ENCODE measurements at regions not wholly inside any gene's neighbourhood (a gene's known extent, or its start where the extent isn't known, plus 50 kb on each side); places are given as distances from the start of the nearest gene placed in this dataset.

DNA sequence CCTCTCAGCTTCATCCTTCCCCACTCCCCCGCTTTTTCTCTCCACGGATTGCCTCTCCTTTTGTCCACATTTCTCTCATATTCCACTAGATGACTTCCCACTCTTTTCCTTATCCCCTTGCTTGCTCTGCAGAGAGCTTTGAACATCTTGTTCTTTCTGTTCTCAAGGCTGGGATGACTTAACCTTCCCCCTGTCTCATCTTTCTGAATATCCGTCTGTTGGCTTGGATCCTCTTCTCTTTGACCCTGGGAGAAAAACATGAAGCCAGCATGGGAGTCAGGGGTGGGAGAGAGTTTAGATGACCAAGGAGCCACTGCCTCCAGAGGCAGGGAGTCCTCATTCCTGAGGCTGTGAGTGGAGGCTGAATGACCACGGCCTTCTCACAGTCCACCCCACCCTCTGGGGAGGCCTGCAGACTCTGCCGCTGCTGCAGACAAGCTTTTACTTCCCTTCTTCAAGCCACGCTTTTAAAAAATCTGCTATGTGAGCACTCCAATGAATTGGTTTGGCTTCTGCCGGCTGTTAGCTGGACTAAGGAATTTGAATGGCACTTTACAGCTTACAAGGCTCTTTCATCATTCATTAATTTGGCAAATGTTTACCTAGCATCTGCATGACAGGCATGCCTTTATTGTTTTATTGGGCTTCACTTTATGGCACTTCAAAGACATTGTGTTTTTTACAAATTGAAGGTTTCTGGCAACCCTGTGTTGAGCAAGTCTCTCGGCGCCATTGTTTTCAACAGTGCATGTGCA, 111.6 kb upstream of the SLC6A6 start (continued):
- TF ChIP-seq TAF7 (optimal IDR thresholded peaks at IDR 0.05; ENCODE audit: borderline replicate concordance, low read depth, low read length) (no peak), SIN3A (conservative IDR thresholded peaks at IDR 0.05 in 1 of 2, IDR thresholded peaks at IDR 0.05 in 1 of 2; ENCODE audit: low read depth in 1 of 2, low read length in 2 of 2) (no peak), POU5F1 (IDR thresholded peaks at IDR 0.05; ENCODE audit: low read depth, low read length) (no peak)

Data from H1 (cell line).